Putamen (tissue), 1 donor: ENCODE measurements at regions not wholly inside any gene's neighbourhood (a gene's known extent, or its start where the extent isn't known, plus 50 kb on each side); places are given as distances from the start of the nearest gene placed in this dataset.

Experiments
- DNase-seq: peaks from one replicate; pipeline ENCODE4 v3.0.0-alpha.2; 2016; ENCODE audit warnings: low spot score

DNA sequence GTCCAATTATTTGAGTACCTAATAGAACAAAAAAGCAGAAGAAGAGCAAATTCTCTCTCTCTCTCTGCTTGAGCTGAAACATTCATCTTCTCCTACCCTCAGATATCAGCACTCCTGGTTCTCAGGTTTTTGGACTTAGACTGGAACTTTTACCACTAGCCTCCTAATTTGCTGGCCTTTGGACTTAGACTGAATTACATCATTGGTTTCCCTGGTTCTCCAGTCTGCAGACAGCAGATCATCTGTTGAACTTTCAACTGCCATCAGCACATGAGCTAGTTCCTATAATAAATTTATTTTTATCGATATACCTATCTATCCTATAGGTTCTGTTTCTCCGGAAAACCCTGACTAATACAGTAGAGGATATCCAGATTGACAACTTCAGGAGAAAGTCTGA, 208.9 kb upstream of the GAS1 start:
- no peak for DNase-seq

DNA sequence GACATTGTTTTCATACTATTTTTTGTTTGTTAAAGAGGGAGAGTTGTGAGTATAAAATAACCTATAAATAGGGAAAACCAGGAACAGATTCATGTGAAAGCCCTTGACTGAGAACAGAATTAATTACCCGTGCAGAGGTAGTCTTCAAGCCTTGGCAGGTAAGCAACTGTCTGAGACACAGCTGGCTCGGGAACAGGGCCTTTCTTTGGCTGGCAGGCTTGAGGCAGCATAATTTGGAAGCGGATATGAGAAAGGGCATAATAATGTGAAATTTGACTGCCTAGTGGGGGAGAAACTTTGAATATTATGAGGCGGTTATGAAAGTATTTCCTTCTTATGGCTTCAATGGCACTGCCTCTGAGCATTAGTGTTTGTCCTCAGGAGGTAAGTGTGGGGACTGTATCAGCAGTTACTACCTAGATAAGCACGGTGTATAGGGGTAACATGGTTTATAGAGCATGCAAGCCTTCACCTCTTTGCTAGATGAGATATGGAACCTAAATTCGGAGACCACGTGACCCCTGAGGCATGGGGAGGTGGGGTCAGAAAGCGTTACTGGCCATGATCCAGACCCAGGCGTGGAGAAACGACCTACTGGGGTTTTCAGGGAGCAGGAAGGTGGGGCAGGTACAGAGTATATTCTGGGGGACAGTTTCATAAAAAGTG, 210.2 kb upstream of the GAS1 start:
- no peak for DNase-seq

DNA sequence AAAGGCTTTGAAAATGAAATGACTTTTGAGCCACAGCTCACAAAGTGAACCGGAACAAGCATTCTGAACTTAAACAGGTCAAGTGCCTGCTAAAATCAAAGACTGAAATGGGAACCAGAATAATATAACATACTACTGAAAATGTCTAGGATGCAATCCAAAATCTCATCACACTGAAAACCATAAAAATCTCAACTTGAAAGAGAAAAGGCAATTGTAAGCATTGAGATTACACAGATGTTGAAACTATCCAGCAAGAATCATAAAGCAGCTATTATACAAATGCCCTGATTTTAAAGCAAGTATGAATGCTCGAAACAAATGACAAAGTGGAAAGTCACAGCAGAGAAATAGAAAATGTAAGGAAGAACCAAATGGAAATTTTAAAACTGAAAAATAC, 211.5 kb upstream of the GAS1 start:
- no peak for DNase-seq

DNA sequence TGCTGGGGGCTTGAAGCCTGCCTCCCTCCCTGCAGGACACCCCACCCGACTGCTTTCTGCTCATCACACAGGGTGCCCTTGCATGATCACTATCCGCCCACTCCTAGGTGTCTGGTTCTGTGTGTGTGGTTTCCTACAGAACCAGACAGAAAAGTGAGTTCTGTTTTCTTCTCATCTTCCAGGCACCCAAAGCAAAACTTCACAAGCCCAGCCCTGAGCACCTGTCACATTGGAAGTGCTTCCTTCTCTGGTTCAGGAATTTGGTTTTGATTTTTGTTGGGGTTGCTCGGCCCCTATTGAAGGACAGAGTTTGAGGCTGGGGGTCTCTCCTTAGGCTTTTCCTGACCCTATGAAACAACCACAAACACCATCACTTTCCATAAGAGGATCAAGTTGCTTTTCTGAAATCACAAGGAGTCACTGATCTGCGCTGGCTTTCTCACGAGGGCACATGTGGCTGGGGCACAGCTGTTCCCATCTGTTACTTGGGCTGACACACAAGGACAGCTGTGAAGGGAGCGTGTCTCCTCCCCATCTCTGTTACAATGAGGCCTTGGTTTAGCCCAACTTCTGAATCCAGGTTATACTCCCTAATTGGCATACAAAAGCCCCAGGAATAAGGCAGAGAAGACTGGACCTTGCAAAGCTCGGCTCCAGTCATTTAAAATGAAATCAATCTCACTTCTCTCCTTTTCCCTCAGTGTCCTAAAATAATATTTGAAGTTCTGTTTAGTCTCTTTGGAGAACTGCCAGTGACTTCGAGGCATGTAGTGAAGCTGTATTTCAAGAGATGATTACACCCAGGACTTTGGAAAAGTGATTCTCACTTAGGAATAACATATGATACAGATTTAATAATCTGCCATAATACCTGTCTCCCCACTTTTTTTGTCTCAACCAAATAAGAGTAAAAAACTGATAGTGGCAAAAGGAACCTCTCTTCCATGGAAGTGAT, 213.1 kb upstream of the GAS1 start:
- no peak for DNase-seq

DNA sequence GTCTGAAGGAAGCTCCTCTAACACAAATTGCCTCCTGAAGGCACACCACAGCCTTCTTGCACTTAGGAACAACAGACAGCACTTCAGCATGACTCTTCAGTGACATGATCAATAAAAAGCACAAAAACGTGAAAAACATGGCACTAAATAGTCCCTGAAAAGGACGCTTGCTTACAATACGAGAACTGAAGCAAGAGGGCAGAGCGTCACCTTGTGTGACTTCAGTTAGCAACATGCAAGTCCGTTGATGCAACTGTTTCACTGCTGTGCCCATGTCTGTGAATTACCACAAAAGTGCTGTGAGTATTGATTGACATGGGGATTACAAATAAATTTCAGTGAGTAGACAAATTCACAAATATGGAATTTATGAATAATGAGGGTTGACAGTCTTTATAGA, 219.9 kb upstream of the GAS1 start:
- no peak for DNase-seq

DNA sequence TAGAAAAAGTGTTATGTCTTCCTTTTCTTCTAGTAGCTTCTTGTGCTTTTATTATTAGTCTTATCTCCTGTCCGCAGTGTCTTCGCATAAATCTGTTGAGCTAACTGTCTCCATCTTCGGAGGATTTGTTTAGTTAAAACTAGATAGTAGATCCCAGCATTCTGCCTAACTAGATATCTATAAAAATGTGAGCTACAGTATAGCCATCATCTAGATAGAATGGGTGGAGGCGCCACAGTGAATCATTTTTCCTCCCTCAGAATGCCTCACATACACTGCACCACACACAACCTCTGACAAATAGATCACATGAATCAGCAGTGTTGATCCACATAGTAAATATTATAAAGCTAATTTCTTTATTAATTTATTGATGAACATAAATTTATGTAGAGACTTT, 220.3 kb upstream of the GAS1 start:
- DNase-seq, result no peak

DNA sequence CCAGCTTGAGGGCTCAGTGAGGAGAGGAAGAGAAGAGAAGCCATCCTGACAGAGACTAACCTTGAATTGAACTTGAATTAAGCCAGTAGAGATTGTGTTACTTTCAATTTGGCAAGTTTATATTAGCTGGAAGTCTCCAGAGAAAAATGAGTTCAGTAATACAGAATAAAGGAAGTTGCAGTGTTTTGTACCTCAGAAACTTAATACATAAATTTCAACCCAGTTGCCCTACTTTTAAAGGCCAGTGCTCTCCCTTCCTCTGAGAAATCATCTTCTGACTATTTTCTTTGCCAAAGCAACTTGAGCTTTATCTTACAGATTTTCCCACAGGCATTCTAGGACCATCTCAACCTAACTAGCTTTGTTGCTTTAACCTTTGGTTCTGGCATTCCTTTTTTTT, 231.0 kb upstream of the GAS1 start:
- DNase-seq, result no peak

DNA sequence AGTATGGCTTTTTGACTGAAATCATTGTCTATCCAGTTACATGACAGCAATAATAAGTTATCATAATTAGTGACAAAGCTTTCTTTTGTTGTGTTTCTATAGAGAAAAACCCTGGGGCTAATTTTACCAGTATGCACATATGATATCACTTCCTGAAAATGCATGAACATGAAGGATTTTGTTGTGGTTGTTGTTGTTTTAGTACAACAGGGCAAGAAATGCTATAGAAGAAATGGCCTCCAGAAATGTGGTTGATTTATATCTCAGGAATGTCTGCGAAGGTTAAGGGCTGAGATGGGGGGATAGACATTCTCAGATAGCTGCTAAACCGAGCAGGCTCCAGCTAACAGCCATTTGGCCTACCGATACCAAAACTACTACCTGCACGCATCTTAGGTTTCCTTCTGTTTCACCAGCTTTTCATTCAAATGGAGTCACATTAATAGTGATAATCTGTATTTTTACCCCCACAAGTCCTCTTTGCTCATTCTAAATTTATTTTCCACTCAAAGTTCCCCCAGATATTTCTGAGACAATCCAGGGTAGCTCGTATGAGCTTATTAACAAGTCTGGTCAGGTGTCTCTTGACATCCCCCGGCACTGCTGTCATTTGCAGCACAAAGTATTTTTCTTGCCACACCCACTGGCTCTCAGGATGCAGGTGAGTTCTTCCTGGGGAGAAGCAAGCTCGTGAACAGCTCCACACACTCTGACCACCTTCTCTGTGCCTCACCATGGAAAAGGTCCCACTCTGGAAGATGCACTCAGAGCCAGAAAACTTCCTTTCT, 232.4 kb upstream of the GAS1 start:
- DNase-seq, result no peak

DNA sequence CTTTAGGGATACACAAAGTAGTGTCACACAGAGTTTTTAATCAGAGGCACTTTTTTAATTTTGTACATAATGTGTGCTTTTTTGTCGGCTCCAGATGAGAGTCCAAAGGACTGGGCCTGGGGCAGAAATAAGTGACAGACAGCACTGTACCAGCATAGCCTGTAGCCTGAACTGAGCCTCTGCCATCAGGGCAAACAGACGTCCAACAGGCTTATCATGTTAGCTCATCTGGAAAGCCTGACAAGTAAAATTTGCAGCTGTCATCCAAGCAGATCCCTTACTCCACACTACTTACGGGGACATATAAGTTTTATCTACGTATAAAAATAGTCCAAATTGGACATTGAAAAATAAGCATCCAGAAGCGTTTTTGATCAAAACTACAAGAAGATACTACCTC, 233.1 kb upstream of the GAS1 start:
- DNase-seq, result no peak

DNA sequence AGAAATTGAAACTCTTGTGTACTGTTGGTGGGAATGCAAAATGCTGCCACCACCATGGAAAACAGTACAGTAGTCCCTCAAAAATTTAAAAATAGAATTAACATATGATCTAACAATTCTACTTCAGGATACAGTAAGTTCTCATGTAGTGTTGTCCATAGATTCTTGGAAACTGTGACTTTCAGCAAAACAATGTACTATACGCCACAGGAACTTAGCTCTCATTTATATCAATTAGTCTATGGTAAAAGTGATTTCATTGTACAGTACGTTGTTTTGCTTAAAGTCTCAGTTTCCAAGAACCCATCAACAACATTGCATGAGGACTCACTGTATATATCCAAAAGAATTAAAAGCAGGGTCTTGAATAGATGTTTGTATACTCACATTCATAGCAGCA, 233.5 kb upstream of the GAS1 start:
- no peak for DNase-seq

DNA sequence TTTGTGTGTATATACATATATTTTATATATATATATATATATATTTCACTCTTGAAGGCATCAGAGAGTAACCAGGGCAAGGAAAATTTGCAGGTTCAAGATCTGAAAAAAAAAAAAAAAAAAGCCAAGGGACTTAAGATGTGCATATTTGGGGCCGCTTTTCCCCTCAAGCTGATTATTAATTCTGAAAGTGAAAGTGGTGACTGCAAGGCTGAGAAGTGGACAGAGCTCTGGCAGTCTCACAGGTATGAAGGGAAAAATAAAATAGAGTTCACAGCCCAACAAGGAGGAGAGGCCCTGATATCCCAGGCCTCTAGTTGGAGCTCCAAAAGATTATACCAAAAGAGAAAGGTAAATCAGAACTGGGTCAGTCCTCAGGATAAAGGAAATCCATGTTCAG, 234.4 kb upstream of the GAS1 start:
- no peak for DNase-seq

DNA sequence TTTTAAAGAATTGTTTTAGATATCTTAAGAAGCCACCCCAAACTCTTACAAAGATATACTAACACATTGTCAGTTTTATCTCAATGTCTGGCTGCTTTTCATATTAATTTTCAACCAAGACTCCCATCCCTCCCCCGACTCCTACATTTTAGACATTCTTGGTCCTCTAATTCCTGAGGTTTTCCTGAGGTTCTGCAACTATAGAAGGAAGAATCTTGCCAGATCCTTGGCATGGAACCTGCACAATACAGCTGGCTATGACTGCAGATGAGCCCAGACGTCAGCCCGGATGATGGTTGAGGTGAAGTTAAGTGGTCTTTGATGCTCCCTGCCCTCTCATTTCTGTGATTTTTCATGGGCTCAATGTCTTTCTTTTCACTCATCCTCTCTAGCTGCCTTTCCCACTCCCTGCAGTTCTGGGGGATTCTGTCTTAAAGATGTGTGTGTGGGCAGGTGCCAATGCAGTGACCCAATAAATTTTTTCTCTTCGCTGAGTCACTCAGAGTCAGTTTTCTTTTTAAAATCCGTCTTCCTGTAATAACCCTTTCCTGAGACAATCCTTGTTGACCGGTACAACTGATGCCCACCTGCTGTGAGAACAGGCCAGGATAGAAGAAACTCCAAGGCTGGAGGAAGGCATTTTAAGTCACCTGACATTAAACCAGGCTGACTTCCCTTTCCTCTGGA, 237.8 kb upstream of the GAS1 start:
- DNase-seq, result no peak

DNA sequence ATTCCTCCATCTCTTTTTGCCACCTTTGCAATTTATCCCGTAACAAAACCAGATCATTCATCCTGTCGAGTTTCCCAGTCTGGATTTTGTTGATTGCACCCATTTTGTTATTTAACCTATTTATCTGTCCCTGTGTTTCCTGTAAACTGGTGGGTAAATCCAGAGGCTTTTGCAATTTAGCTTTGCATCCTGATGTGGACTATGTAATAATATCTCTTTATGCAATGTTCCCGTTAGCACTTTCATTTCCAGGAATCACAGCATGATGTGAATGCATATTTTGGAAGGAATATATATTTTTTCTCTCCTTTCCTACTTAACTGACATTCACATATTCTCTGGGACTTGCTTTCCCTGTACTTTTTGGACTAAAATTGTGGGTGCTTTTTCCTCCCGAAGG, 240.3 kb upstream of the GAS1 start:
- no peak for DNase-seq

DNA sequence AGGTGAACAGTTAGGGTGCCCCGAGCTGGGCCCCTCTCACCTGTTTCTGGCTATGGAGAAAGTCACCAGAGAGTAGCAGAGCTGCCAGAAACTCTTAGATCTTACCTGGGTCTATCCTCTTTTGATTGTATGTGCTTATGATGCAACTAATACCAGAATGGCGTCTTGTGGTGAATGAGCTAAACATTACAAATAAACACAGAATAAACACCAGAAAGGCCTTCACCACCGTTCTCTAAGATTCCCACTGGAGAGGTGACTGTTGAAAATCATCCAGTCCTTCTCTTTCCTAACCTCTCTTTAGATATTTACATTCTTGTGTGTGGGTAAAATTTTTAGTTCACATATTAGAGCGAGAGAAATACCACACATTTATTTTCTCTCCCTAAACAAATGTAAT, 241.7 kb upstream of the GAS1 start:
- DNase-seq, result no peak

DNA sequence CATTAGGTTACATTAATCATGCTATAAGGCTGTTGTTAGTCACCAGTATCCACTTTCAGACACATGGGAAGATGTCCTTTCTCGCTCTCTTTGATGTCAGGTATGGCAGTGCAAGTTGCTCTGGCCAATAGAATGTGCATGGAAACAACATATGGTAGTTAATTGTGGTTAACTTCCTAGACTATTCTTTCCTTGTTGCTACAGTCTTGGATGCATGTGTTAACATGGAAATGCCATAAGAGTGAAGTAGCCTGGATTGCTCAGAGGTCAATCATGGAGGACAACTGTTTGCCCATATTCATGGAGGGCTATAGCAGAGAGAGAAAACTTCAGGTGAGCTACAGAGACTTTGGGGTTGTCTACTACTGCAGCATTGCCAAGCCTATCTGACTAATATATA, 245.8 kb upstream of the GAS1 start:
- DNase-seq, result no peak

DNA sequence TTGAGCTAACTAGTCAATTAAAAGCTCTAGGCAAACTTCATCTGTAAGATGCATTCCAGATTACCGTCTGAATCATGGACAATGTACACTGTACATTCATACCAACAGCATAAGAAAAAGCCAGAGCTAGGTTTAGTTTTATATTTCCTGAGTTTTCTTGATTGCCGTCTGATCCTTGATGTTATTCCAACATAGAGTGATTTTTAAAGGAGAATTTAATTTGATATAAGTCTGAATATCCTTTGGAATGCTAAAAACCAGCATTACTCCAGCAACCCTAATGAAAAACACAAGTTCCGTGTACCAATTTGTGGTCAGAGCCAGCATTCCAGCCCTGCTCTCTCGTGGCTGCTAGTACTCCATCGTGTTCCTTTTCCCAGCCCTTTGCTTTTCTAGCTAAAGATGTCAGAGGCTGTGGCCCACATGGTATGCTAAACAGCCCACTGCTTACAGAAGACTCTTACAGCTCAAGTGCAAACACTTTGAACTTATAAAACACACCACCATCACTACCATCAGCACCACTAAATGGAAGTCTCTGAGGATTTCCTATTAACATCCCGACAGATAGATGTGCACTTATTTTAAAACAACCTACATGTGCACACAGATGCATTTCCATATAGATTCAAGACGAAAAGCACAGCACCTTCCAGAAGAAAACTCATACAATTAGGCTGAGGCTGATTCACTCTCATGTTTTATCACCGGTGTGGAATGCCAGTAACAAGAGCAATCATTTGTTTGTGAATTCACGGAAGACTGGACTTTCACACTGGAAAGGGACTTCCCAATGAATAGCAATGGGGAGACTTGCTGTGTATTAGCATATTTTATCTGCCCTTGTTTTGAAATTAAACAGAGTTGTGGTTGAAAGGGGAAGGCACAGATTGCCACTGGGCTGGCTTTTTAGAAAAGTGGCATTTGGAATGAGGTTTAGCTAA, 246.9 kb upstream of the GAS1 start:
- no peak for DNase-seq

DNA sequence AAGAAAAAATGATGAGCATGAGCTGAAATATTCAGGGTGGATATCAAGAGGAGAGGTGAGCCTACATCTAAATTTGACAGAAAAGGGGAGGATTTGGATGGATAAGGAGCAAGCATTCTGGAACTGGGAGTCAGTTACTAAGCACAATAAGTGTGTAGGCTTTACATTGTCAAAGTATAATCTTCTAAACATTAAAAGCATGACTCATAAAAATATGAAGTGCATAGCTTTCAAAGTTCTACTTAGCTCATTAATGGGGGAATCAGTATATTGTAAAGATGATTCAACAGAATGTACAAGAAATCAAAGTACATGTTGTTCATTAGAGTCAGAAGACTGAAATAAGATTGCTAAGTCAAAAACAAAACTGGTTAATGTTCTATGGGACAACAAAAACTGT, 248.0 kb upstream of the GAS1 start:
- no peak for DNase-seq

DNA sequence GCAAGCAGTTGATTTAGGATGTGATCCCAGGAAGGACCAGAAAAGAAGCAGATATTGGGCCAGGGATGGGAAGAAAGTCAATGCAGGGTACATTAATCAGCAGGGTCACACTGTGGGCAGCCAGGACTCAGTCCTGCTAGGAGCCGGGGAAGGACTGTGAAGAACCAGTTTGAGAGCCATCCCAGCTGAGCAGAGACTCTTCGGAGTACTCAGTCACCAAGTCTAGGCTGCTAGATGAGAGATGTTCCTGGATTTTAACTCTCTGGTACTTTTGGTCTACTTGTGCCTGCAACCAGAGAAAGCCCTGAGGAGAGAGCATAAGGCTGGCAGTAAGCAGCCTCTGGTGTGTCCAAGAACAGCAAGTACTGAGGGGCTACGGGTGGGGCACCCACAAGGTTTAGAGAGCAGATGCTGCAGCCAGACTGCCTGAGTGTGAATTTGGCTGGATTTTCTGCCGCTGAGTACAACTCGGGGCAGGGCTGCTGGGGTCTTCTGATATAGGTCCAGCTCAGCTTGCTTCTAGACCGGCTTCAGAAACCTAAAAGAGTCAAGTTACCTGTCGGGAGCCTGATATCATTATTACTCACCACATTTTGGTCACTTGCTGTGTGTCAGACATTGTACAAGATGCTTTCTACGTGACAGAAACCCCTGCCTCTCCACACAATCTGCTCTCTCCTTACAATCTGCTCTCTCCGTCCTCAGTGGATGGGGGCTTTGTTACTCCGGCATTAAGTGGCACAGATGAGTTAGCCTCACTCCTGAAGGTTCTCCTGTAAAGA, 250.2 kb upstream of the GAS1 start:
- DNase-seq, result no peak

DNA sequence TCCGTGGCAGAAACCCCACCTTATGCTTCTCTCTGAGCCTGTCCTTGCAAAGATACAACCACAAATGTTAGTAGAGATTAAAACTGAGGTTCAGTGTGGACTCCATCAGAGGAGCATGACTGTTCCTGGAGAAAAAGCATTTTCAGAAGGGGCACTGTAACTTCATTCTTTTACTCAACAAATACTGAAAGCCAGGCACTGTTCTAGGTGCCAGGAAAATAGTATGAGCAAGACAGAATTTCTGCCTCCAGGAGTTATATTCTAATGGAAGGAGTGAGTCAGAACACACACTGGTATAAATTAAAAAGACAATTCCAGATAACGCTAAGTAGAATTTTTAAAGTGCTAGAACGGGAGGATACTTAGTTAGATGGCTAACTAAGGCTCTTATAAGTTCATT, 251.4 kb upstream of the GAS1 start:
- no peak for DNase-seq

DNA sequence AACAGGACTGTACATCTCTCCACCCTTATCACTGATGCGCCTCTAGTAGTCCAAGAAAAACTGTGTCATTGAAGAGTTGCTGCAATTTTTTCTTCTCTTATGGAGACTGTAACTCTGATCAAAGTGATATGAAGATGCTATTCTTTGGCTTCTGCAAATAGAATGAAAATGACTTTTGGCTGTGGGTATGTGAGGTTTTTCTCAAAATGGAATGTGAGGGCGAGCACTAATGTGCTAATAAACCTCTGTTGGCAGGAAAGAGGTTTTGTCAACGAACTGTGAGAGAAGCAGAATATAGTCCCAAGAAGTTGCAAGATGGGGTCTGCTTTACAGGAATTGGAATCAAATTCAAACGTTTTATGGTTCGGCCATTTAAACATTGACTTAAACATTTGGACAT, 252.0 kb upstream of the GAS1 start:
- no peak for DNase-seq
